Mammary epithelial cell (primary cell): ENCODE measurements at regions not wholly inside any gene's neighbourhood (a gene's known extent, or its start where the extent isn't known, plus 50 kb on each side); places are given as distances from the start of the nearest gene placed in this dataset.

Source experiments
- CTCF ChIP-seq, 2 donors: IDR thresholded peaks in 1 of 2; conservative IDR thresholded peaks in 1 of 2; 2 replicates each; pipeline ENCODE4 v1.5.1; 2011 to 2012; ENCODE audit warnings: inconsistent platforms in 2 of 2, low read length in 2 of 2, mild to moderate bottlenecking in 2 of 2, control low read depth in 1 of 2, low read depth in 1 of 2; ENCODE audit not compliant: insufficient read depth in 1 of 2; ENCODE audit errors: extremely low read depth in 1 of 2
- EZH2 ChIP-seq: IDR thresholded peaks from 2 replicates; pipeline ENCODE4 v1.6.1; 2012; ENCODE audit warnings: low read length, inconsistent platforms, borderline replicate concordance

DNA sequence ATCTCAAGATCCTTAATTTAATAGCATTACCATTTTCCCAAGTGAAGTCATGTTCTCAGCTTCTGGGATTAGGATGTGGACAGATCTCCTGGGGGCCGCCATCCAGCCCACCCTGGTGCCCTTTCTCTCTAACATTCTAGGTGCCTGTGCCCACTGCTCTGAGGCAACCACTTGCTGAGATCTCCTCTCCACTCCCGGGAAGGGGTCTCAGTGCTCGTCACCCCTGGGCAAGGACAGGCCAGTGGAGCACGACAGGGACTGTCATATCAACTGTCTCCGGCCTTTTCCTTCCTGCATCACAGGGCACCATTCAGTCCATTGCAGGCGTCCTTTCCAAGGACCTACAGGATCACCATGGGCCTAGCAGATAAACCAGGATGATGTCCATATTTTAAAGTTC, 304.8 kb downstream of the AJAP1 start:
- TF ChIP-seq CTCF (conservative IDR thresholded peaks at IDR 0.05 in 1 of 2, IDR thresholded peaks at IDR 0.05 in 1 of 2; ENCODE audit: extremely low read depth in 1 of 2, insufficient read depth in 1 of 2, low read depth in 1 of 2, low read length in 2 of 2) (no peak), EZH2 (no peak)
